HG02623 (cell line): ENCODE measurements at regions not wholly inside any gene's neighbourhood (a gene's known extent, or its start where the extent isn't known, plus 50 kb on each side); places are given as distances from the start of the nearest gene placed in this dataset.

ENCODE experiments used
- ATAC-seq: cut with Tn5 transposase; IDR thresholded peaks from one replicate; pipeline ENCODE4 v1.9.1; 2021; ENCODE audit warnings: moderate library complexity; ENCODE audit not compliant: unreplicated experiment

DNA sequence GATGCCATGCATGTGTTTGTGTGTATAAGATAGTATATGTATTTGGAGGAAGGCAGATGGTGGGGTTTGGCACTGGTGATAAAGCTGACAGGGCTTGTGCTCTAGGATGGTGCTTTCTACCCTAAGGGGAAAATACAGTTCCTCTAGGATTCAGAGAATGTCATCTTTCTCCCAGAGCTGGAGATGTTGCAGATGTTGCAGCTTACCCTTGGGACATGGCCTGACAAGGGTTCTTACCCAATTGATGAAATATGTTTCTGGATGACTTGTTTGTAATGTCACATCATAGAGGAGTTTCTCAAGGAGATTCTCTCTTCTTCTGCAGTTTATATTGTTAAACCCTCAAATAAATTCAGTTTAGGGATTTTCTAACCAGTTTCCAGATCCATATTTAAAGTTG, 52.5 kb upstream of the PITX2 start:
- no peak for ATAC-seq

DNA sequence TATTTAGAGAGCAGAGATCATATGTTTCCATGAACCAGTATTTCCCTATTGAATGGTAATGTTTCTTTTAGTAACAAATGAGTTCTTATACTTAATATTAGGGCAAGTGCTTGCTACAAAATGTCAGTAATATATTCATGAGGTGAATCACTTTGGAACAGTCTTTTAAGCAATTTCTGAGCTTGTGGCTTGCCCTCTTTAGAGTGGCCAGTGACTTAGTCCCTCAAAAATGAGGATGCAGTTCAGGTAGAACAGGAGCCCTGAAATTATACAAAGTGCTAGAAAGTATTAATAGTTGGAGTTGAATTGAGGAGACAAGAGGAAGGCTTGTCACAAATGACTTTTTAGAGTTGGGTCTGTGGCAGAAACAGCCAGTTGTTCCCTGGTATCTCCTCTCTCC, 53.4 kb upstream of the PITX2 start:
- ATAC-seq: no peak

DNA sequence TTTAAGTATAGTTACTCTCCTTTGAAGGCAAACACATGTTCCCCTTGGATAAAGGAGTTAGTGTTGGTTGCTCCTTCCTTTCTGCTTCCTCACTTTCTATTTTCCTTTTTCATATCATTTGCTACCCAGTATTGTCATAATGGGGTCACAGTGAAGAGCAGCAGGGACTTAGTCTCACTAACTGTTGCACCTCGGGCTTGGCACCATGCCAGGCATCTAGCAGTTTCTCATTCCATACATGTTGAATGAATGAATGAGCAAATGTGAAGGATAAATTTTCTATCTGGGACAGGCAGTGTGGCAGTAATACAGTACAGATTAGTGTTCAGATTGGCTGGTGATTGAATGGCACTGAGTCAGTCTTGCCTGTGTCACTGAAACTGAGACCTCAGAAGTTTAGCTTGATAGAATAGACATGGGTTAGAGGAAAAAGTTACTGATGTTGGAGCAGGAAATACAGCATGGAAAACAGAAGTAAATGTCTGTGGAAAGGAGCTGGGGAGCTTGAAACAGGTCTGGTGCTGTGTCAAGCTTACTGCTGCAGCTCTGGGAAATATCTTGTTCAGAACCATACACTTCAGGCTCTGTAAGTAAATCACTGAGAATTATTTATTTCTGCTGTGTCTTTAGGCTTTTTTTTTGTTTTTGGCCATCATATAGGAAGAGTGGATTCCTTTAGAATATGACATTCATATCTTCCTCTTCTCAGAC, 55.8 kb upstream of the PITX2 start:
- no peak for ATAC-seq

- ATAC-seq: no peak
Measured at GRCh38 chr4:110680265-110680664, 57.4 kb upstream of the PITX2 start.

DNA sequence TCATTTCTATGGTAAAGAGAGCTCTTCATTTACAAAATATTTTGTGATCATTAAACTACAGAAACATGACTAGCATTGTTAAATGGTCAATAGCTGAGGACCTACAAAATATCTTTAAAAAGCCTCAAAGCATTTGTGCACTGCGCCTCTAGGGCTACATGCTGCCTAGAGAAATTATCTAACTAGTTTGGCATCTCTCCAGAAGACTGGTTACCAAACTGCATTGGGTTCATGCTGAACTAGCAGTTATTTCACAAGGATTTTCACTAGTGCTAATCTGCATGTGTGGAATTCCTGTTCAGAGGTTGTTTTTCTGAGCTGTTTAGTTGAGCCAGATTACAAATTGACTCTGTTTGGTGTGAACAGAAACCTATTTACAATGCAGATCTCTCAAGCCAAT, 58.5 kb upstream of the PITX2 start:
- no peak for ATAC-seq

- no peak for ATAC-seq
Measured at GRCh38 chr4:110682311-110682710, 59.4 kb upstream of the PITX2 start.

GRCh38 chr4:110683601-110684000, 60.7 kb upstream of the PITX2 start:
- no peak for ATAC-seq

GRCh38 chr4:110702326-110702725, 79.4 kb upstream of the PITX2 start:
- no peak for ATAC-seq

- no peak for ATAC-seq
Measured at GRCh38 chr4:110704748-110705439, 82.0 kb upstream of the PITX2 start.

GRCh38 chr4:110705440-110705782, 82.5 kb upstream of the PITX2 start:
- ATAC-seq: no peak

- ATAC-seq: no peak
Measured at GRCh38 chr4:110710070-110710469, 87.2 kb upstream of the PITX2 start.

DNA sequence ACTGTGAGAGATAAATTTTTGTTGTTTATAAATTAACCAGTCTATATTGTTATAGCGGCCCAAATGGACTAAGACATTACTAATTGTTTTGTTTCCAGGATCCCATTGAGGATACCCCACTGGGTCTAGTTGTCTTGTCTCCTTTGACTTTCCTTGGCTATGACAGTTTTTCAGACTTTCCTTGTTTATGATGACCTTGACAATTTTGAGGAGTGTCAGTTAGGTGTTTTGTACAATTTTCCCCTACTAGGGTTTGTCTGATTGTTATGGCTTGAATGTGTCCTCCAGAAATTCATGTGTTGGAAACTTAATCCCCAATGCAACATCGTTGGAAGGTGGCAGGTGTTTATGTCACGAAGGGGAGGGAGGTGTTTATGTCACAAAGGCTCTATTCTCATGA, 89.6 kb upstream of the PITX2 start:
- no peak for ATAC-seq

- no peak for ATAC-seq
Measured at GRCh38 chr4:110730318-110730717, 107.4 kb upstream of the PITX2 start.

- ATAC-seq: no peak
Measured at GRCh38 chr4:110733901-110734300, 111.0 kb upstream of the PITX2 start.

GRCh38 chr4:110735686-110736085, 112.8 kb upstream of the PITX2 start:
- ATAC-seq: no peak

- ATAC-seq: no peak
Measured at GRCh38 chr4:110737931-110738330, 115.1 kb upstream of the PITX2 start.

- ATAC-seq: no peak
Measured at GRCh38 chr4:110742143-110742542, 119.3 kb upstream of the PITX2 start.

DNA sequence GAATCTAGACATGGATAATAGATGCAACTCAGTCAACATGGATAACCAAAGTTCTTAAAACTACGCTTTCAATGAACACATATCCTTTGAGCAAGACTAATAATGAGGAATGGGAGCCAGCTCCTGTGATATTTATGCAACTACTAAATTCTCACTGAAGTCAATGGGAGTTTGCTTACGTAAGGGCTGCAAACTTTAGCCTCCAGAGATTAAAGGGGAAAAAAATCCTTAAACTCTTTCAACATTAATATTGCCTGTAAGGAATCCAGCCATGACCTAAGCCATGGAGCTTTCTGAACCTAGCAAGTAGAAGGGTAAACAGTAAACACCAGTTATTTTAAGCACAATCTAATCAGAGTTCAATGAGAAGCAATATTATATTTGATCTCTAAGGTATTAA, 125.2 kb upstream of the PITX2 start:
- ATAC-seq: no peak

DNA sequence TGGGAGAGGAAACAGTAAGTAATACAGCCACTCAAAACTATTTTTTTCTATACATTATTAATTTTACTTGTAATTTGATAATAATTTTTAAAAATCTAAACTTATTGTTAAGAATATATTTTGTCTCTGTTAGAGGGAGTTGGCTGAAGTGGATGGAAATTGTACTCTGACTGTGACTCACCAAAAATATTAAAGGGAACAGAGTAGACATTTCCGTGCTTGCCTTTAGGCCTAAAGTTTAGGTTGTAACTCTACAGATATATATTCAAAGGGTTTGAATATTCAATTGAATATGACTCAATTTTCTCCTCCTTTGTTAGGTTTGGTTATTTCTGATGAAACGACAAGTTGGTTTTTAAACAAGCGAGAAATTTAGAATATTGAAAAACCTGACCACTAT, 128.3 kb upstream of the PITX2 start:
- ATAC-seq: no peak

DNA sequence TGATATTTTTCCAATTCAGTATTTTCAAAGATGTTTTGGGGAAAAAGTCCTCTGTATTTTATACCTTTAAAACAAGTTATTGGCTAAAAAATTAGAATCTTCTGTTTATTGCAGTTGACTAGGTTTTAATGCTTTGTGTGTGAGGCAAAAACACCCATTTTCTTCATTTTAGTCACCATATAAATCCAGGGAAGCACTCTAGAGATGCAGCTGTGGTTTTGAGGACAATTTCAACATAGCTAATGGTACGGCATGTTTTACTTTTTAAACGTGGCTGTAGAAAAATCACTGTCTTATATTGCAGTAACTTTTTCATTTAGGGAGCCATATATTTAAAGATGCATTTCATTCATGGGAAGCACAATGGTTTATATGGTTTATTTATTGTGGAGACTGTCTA, 129.1 kb upstream of the PITX2 start:
- ATAC-seq: no peak

GRCh38 chr4:110753466-110753865, 130.6 kb upstream of the PITX2 start:
- ATAC-seq: no peak

DNA sequence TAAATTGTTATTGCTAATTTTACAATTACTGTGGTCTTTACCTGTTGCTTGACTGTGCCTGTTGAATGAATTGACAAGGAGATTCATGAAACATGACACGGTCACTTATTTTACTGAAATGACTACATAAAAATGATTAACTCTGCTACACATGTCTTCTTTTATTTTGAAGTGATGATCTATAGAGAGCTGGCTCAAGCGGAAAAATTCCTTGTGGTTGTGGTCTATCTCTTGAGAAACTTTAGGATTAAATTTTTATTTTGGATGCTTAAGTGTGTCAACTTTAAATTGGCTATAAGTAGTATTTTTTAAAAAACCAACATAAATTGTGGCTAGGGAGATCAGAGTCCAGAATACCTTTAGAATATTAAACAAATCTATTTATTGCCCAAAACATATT, 131.8 kb upstream of the PITX2 start:
- ATAC-seq: no peak

DNA sequence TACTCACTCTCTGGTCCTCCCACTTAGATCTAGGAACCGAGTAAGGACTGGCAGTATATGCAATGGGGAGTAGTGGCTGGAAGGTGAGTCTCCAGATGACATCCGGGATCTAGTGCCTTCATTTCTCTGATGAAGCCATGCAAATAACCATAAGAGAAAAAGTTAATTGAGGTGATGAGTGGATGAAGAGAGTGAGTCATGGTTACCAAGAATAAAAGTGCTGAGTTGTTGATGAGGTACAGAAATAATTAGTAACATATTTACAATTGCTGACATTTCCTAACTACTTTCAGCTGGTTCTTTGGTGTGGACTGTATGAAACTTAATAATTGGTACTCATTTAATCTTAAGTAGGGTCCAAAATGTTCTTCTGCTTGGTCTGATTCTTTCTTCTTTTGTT, 146.7 kb upstream of the PITX2 start:
- ATAC-seq: no peak
